SK-N-SH (cell line): ENCODE measurements at regions not wholly inside any gene's neighbourhood (a gene's known extent, or its start where the extent isn't known, plus 50 kb on each side); places are given as distances from the start of the nearest gene placed in this dataset.

Experiments used
- CTCF ChIA-PET: fragments of 300-600, 350-600 bp; formaldehyde crosslinking; extraction: SDS; loops from one replicate; lab custom pipeline; 2021; lab: Yijun Ruan, JAX
- POLR2A ChIA-PET: fragments of 350-600 bp; sonication (Branson Sonifier 250); formaldehyde crosslinking; extraction: SDS; loops from one replicate; lab custom pipeline; 2020; ENCODE audit warnings: antibody characterized with exemption, inconsistent platforms; lab: Yijun Ruan, JAX
- DNase-seq: peaks from one replicate; pipeline ENCODE4 v3.0.0; 2012
- H2AFZ ChIP-seq: fragments of 200-600 bp; sonication (generic); 2 replicates; pipeline ENCODE4 v1.8.1; 2016; ENCODE audit warnings: antibody characterized with exemption, mild to moderate bottlenecking, low read depth
- H3F3A ChIP-seq: fragments of 200-600 bp; sonication (generic); replicated peaks from 2 replicates; pipeline ENCODE3; 2016; ENCODE audit warnings: antibody characterized with exemption, mild to moderate bottlenecking; ENCODE audit not compliant: insufficient read depth
- H3K27ac ChIP-seq, 2 experiments: fragments of 200-500 bp in 1 of 2; fragments of 200-600 bp in 1 of 2; sonication (Bioruptor generic) in 1 of 2; sonication (generic), shearing (Covaris generic) in 1 of 2; 2 replicates each; pipeline versions ENCODE4 v1.5.1 to v1.6.1; 2014 to 2016; ENCODE audit warnings: low read depth in 2 of 2, inconsistent platforms in 1 of 2, low read length in 1 of 2, mild to moderate bottlenecking in 1 of 2, mixed read lengths in 1 of 2
- H3K27me3 ChIP-seq: fragments of 200-600 bp; sonication (generic), shearing (Covaris generic); 2 replicates; pipeline ENCODE4 v1.6.1; 2016; ENCODE audit warnings: mixed run types; ENCODE audit not compliant: insufficient read depth
- H3K36me3 ChIP-seq, 2 experiments: fragments of 200-500 bp in 1 of 2; fragments of 200-600 bp in 1 of 2; sonication (Bioruptor generic) in 1 of 2; sonication (generic) in 1 of 2; replicated peaks in 1 of 2; 2 replicates each; pipeline versions ENCODE3 to v1.5.1; 2014 to 2016; ENCODE audit warnings: low read length in 1 of 2, mild to moderate bottlenecking in 1 of 2; ENCODE audit not compliant: insufficient read depth in 2 of 2, control insufficient read depth in 1 of 2
- H3K4me1 ChIP-seq, 2 experiments: fragments of 200-500 bp in 1 of 2; fragments of 200-600 bp in 1 of 2; sonication (Bioruptor generic) in 1 of 2; sonication (generic), shearing (Covaris generic) in 1 of 2; 2 replicates each; pipeline versions ENCODE4 v1.5.1 to v1.6.1; 2014 to 2016; ENCODE audit warnings: low read depth in 1 of 2, low read length in 1 of 2, mixed run types in 1 of 2; ENCODE audit not compliant: insufficient read depth in 2 of 2, control insufficient read depth in 1 of 2
- H3K4me2 ChIP-seq: fragments of 200-600 bp; sonication (generic), shearing (Covaris generic); 2 replicates; pipeline ENCODE4 v1.6.1; 2017; ENCODE audit warnings: mixed run types
- H3K4me3 ChIP-seq, 2 experiments: fragments of 200-500 bp in 1 of 2; fragments of 200-600 bp in 1 of 2; sonication (Bioruptor generic) in 1 of 2; sonication (generic), shearing (Covaris generic) in 1 of 2; 2 replicates each; pipeline versions ENCODE4 v1.5.1 to v1.8.1; 2014 to 2016; ENCODE audit warnings: low read depth in 2 of 2, inconsistent platforms in 1 of 2, low read length in 1 of 2, mild to moderate bottlenecking in 1 of 2, mixed read lengths in 1 of 2, moderate library complexity in 1 of 2
- H3K79me2 ChIP-seq: fragments of 200-600 bp; sonication (generic); 2 replicates; pipeline ENCODE4 v1.8.1; 2017; ENCODE audit warnings: mild to moderate bottlenecking; ENCODE audit not compliant: insufficient read depth
- H3K9ac ChIP-seq: fragments of 200-600 bp; sonication (generic); 2 replicates; pipeline ENCODE4 v1.6.1; 2017; ENCODE audit warnings: mixed run types
- H3K9me2 ChIP-seq: fragments of 200-600 bp; sonication (generic); 2 replicates; pipeline ENCODE4 v1.6.1; 2017; ENCODE audit warnings: mixed run types
- H3K9me3 ChIP-seq: fragments of 200-600 bp; sonication (generic); 2 replicates; pipeline ENCODE4 v1.6.1; 2017; ENCODE audit warnings: mixed run types, mild to moderate bottlenecking, moderate library complexity
- H4K20me1 ChIP-seq: fragments of 200-600 bp; sonication (generic); 2 replicates; pipeline ENCODE4 v1.6.1; 2017; ENCODE audit warnings: mild to moderate bottlenecking, mixed run types; ENCODE audit not compliant: insufficient read depth
- CHD2 ChIP-seq: fragments of 150-350 bp; IDR thresholded peaks from 2 replicates; pipeline ENCODE4 v1.6.1; 2018; ENCODE audit warnings: low read length; ENCODE audit not compliant: partially characterized antibody
- ELF1 ChIP-seq: IDR thresholded peaks from 2 replicates; pipeline ENCODE4 v1.4.0; 2012
- EZH2phosphoT487 ChIP-seq: fragments of 200-600 bp; sonication (generic); IDR thresholded peaks from 2 replicates; pipeline ENCODE4 v1.6.1; 2017; ENCODE audit warnings: low read depth, mixed run types, mild to moderate bottlenecking, antibody characterized with exemption, moderate library complexity, borderline replicate concordance
- JUND ChIP-seq: IDR thresholded peaks from 2 replicates; pipeline ENCODE4 v1.4.0; 2012
- MEF2A ChIP-seq: IDR thresholded peaks from 2 replicates; pipeline ENCODE4 v1.4.0; 2012; ENCODE audit warnings: low read depth, borderline replicate concordance
- MXI1 ChIP-seq: IDR thresholded peaks from 2 replicates; pipeline ENCODE4 v1.6.1; 2012; ENCODE audit warnings: mild to moderate bottlenecking, low read depth, low read length, improper control_type of control experiment
- NRF1 ChIP-seq: IDR thresholded peaks from 2 replicates; pipeline ENCODE4 v1.6.1; 2012; ENCODE audit warnings: low read depth, mild to moderate bottlenecking, low read length
- POLR2AphosphoS5 ChIP-seq: IDR thresholded peaks from 2 replicates; pipeline ENCODE4 v1.6.1; 2012; ENCODE audit warnings: low read depth, low read length
- RFX5 ChIP-seq: IDR thresholded peaks from 2 replicates; pipeline ENCODE4 v1.6.1; 2012; ENCODE audit warnings: mild to moderate bottlenecking, improper control_type of control experiment, low read length
- RXRA ChIP-seq: IDR thresholded peaks from 2 replicates; pipeline ENCODE4 v1.4.0; 2012; ENCODE audit warnings: low read depth, mild to moderate bottlenecking, borderline replicate concordance
- SIN3A ChIP-seq: IDR thresholded peaks from 2 replicates; pipeline ENCODE4 v1.6.1; 2012; ENCODE audit warnings: low read depth, mild to moderate bottlenecking, low read length, moderate library complexity, borderline replicate concordance
- SMC3 ChIP-seq: IDR thresholded peaks from 2 replicates; pipeline ENCODE4 v1.6.1; 2012; ENCODE audit warnings: low read depth, low read length, improper control_type of control experiment
- TAF1 ChIP-seq: IDR thresholded peaks from 2 replicates; pipeline ENCODE4 v1.6.1; 2012; ENCODE audit warnings: low read depth, mild to moderate bottlenecking, low read length, moderate library complexity, borderline replicate concordance
- USF1 ChIP-seq: IDR thresholded peaks from 2 replicates; pipeline ENCODE4 v1.4.0; 2012; ENCODE audit warnings: low read depth, borderline replicate concordance
- USF2 ChIP-seq: fragments of 150-350 bp; IDR thresholded peaks from 2 replicates; pipeline ENCODE4 v1.6.1; 2017; ENCODE audit warnings: antibody characterized with exemption, low read length, low read depth, borderline replicate concordance
- YY1 ChIP-seq: IDR thresholded peaks from 2 replicates; pipeline ENCODE4 v1.4.0; 2012; ENCODE audit warnings: low read depth, mild to moderate bottlenecking
- WGBS: methylation state at CpG from one replicate; pipeline ENCODE4 v1.1.6; 2017; ENCODE audit warnings: low lambda C conversion rate; 5-methylcytosine and 5-hydroxymethylcytosine counted together
- TF ChIP-seq, protein P1 (sequence below): IDR thresholded peaks from 2 replicates; pipeline ENCODE4 v1.4.0; 2012; ENCODE audit warnings: low read depth
- TF ChIP-seq, protein P2 (sequence below): fragments of 150-350 bp; IDR thresholded peaks from 2 replicates; pipeline ENCODE4 v1.6.1; 2016; ENCODE audit warnings: mild to moderate bottlenecking, low read depth, low read length

DNA sequence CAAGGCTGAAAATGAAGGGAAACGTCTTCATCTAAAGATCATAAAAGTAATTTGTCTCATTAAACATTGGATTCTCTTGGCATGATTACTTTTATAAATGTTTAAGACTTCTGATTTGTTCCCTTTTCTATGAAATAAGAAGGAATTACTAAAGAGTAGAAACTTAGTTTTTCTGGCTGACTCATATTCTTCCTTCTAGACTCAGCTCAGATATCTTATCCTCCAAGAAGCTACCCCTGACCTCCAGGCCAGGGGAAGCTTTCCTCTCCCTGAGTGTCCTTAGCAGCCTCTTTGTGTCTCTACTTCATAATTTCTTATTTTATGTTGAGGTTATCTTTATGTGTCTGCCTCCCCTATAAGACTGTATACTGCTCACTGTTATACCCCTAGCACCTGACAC lies 291.9 kb upstream of the STT3B start:
- Histone ChIP-seq H3K9me3 (no peaks in the 10 kb centered on the region), H3F3A (no peaks in the 10 kb centered on the region), H3K27me3 (no peaks in the 10 kb centered on the region)
- WGBS: 16% methylated on average over 1 of the region's 1 CpG
- CTCF ChIA-PET: interaction anchor here (0.6 kb wide), 1 partner anchor 28 kb away, joined by 4 read pairs; no protein-coding TSS in a partner anchor
- no peak for TF ChIP-seq TAF1
- no peak for TF ChIP-seq CHD2
- TF ChIP-seq RFX5: no peak
- no peak for TF ChIP-seq RXRA
- no peak for TF ChIP-seq YY1
- TF ChIP-seq USF1: no peak
- no peak for TF ChIP-seq POLR2AphosphoS5
- TF ChIP-seq SIN3A: no peak
- no peak for TF ChIP-seq SMC3
- TF ChIP-seq, protein P1, sequence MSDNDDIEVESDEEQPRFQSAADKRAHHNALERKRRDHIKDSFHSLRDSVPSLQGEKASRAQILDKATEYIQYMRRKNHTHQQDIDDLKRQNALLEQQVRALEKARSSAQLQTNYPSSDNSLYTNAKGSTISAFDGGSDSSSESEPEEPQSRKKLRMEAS: no peak
- TF ChIP-seq ELF1: no peak
- TF ChIP-seq NRF1: no peak
- no peak for TF ChIP-seq EZH2phosphoT487
- TF ChIP-seq USF2: no peak
- TF ChIP-seq, protein P2, sequence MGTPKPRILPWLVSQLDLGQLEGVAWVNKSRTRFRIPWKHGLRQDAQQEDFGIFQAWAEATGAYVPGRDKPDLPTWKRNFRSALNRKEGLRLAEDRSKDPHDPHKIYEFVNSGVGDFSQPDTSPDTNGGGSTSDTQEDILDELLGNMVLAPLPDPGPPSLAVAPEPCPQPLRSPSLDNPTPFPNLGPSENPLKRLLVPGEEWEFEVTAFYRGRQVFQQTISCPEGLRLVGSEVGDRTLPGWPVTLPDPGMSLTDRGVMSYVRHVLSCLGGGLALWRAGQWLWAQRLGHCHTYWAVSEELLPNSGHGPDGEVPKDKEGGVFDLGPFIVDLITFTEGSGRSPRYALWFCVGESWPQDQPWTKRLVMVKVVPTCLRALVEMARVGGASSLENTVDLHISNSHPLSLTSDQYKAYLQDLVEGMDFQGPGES: no peak
- TF ChIP-seq, all 33 proteins: peak for 0
- no peak overlapping the region for H3K4me3 ChIP-seq
- H4K20me1 ChIP-seq: no peaks in the 10 kb centered on the region
- H3K9ac ChIP-seq: no peak overlapping the region
- H3K79me2 ChIP-seq: no peaks in the 10 kb centered on the region
- no peak for DNase-seq
- no peak overlapping the region for H3K4me2 ChIP-seq
- H3K4me1 ChIP-seq: no peaks in the 10 kb centered on the region; a peak in 1 of 4 replicates
- H3K27ac ChIP-seq: no peak overlapping the region
- H2AFZ ChIP-seq: no peak overlapping the region
- no peaks in the 10 kb centered on the region for H3K9me2 ChIP-seq
- POLR2A ChIA-PET: no interaction called here
- H3K36me3 ChIP-seq: no peaks in the 10 kb centered on the region

- no peak for DNase-seq
- Histone ChIP-seq H3K9ac (no peak overlapping the region), H3K27me3 (no peaks in the 10 kb centered on the region), H4K20me1 (no peaks in the 10 kb centered on the region), H3K36me3 (no peaks in the 10 kb centered on the region), H2AFZ (no peak overlapping the region), H3K79me2 (no peaks in the 10 kb centered on the region), H3K4me1 (no peaks in the 10 kb centered on the region; a peak in 1 of 4 replicates), H3K4me2 (no peak overlapping the region), H3F3A (no peaks in the 10 kb centered on the region), H3K4me3 (no peak overlapping the region)
- CTCF ChIA-PET: interaction anchor here (1.4 kb wide), 1 partner anchor 10 kb away, joined by 6 read pairs; no protein-coding TSS in a partner anchor
- 67% methylated on average over 3 of the region's 3 CpGs for WGBS
- POLR2A ChIA-PET: no interaction called here
- TF ChIP-seq MEF2A (no peak), USF2 (no peak), POLR2AphosphoS5 (no peak), CHD2 (no peak), RFX5 (no peak), JUND (no peak), NRF1 (no peak), MXI1 (no peak), TAF1 (no peak)
- TF ChIP-seq, protein P1: no peak
- TF ChIP-seq, protein P2: no peak
- TF ChIP-seq, all 33 proteins: peak for 0
- H3K9me2 ChIP-seq: no peaks in the 10 kb centered on the region
- H3K27ac ChIP-seq: no peak overlapping the region
- H3K9me3 ChIP-seq: no peaks in the 10 kb centered on the region
Measured at GRCh38 chr3:31241533-31241932, 291.2 kb upstream of the STT3B start.
